ENCODE measurements at regions not wholly inside any gene's neighbourhood (a gene's known extent, or its start where the extent isn't known, plus 50 kb on each side); places are given as distances from the start of the nearest gene placed in this dataset.

GRCh38 chr12:131535779-131536178, 175.1 kb upstream of the SFSWAP start:
- no peak for FAIRE-seq

More at GRCh38 chr12:131535779-131536178, 175.1 kb upstream of the SFSWAP start:
- 92% methylated on average over 5 of the region's 5 CpGs; no CpG with 5 or more reads in 1 of the 2 experiments for WGBS, 2 experiments (ENCODE audit: extremely low coverage in 1 of 2, insufficient coverage in 1 of 2, insufficient read length in 1 of 2, insufficient replicate concordance in 2 of 2, low coverage in 1 of 2, low lambda C conversion rate in 2 of 2, missing lambda C conversion rate in 1 of 2)
- Histone ChIP-seq H3K27ac (ENCODE audit: low read depth, low read length) (no peak overlapping the region), H3K36me3 (ENCODE audit: control insufficient read depth in 2 of 4, insufficient read depth in 4 of 4, low read length in 3 of 4) (no peaks in the 10 kb centered on the region), H3K9me3 (ENCODE audit: insufficient read depth in 2 of 2, low read depth in 1 of 2, low read length in 1 of 2) (peaks cover 0 to 7% of the 10 kb centered on the region in 2 experiments; a peak in 1 of 4 replicates), H2BK12ac (ENCODE audit: low read depth, low read length) (no peak overlapping the region), H3K14ac (ENCODE audit: insufficient read length) (no peak overlapping the region), H2AFZ (ENCODE audit: low read length) (no peak overlapping the region), H2AK5ac (ENCODE audit: low read depth, low read length) (no peak overlapping the region), H3K27me3 (replicated peaks in 1 of 4; ENCODE audit: control insufficient read depth in 3 of 4, extremely low read depth in 1 of 4, insufficient read depth in 3 of 4, low read length in 3 of 4) (no peaks in the 10 kb centered on the region), H2BK20ac (ENCODE audit: low read length) (no peak overlapping the region), H4K8ac (ENCODE audit: extremely low read depth, insufficient read depth, low read length) (no peak overlapping the region), H2BK120ac (replicated peaks; ENCODE audit: low read depth, low read length) (no peak overlapping the region), H3K79me2 (ENCODE audit: control insufficient read depth in 1 of 2, insufficient read depth in 2 of 2, low read length in 2 of 2) (no peaks in the 10 kb centered on the region), H4K91ac (replicated peaks; ENCODE audit: insufficient read length, low read length) (no peak overlapping the region), H3K4me3 (ENCODE audit: extremely low read depth in 1 of 4, insufficient read depth in 2 of 4, low read depth in 3 of 4, low read length in 4 of 4) (no peak overlapping the region), H3K9ac (replicated peaks in 1 of 4; ENCODE audit: extremely low read depth in 1 of 4, low read depth in 3 of 4, low read length in 3 of 4) (no peak overlapping the region), H3K56ac (replicated peaks; ENCODE audit: insufficient read length, low read depth, low read length) (no peak overlapping the region), H4K5ac (ENCODE audit: insufficient read length, low read depth, low read length) (no peak overlapping the region), H3K4ac (replicated peaks; ENCODE audit: insufficient read length, low read depth, low read length) (no peak overlapping the region), H3K79me1 (ENCODE audit: low read depth, low read length) (no peaks in the 10 kb centered on the region), H3K23ac (ENCODE audit: insufficient read length) (no peak overlapping the region), H4K20me1 (replicated peaks in 1 of 2; ENCODE audit: control insufficient read depth in 1 of 2, insufficient read depth in 2 of 2, low read length in 2 of 2) (peaks cover 0 to 4% of the 10 kb centered on the region in 2 experiments), H2BK5ac (ENCODE audit: low read depth, low read length) (no peak overlapping the region), H3K4me1 (replicated peaks in 1 of 4; ENCODE audit: control insufficient read depth in 3 of 4, insufficient read depth in 4 of 4, low read length in 3 of 4) (no peaks in the 10 kb centered on the region; a peak in 1 of 7 replicates), H2BK15ac (ENCODE audit: low read length) (no peak overlapping the region), H3K4me2 (ENCODE audit: insufficient read depth in 1 of 2, low read depth in 2 of 2, low read length in 2 of 2) (no peak overlapping the region), H3K23me2 (ENCODE audit: low read depth, low read length) (peaks cover 12% of the 10 kb centered on the region; the same call in 1 of the 2 replicates), H3K18ac (ENCODE audit: extremely low read depth, low read length) (no peak overlapping the region)
- TF ChIP-seq SAP30 (IDR thresholded peaks at IDR 0.05; ENCODE audit: insufficient read depth, insufficient replicate concordance, low read length) (no peak), USF2 (IDR thresholded peaks at IDR 0.05; ENCODE audit: low read length) (no peak), KDM5A (IDR thresholded peaks at IDR 0.05; ENCODE audit: low read length) (no peak), GABPA (IDR thresholded peaks at IDR 0.05; ENCODE audit: borderline replicate concordance, insufficient read depth, low read length) (no peak), BCL11A (IDR thresholded peaks at IDR 0.05; ENCODE audit: low read depth in 2 of 2, low read length in 2 of 2) (no peak), MAX (IDR thresholded peaks at IDR 0.05) (no peak), CBX8 (IDR thresholded peaks at IDR 0.05; ENCODE audit: borderline replicate concordance, low read depth, low read length) (no peak), SP1 (IDR thresholded peaks at IDR 0.05; ENCODE audit: low read depth, low read length) (no peak), BRCA1 (IDR thresholded peaks at IDR 0.05; ENCODE audit: low read depth, low read length) (no peak), ATF3 (IDR thresholded peaks at IDR 0.05; ENCODE audit: insufficient read depth, low read depth, low read length) (no peak), MAFK (IDR thresholded peaks at IDR 0.05; ENCODE audit: low read depth, low read length) (no peak), RXRA (IDR thresholded peaks at IDR 0.05; ENCODE audit: insufficient read depth, low read depth, low read length) (no peak), NANOG (IDR thresholded peaks at IDR 0.05; ENCODE audit: insufficient read depth, low read depth, low read length, poor library complexity, severe bottlenecking) (no peak)
- DNase-seq (ENCODE audit: low read depth in 1 of 2, low spot score in 2 of 2) = no peak
- POLR2A ChIA-PET (ENCODE audit: partially characterized antibody) = no interaction called here
- CTCF ChIA-PET (ENCODE audit: partially characterized antibody) = interaction anchor here (0.6 to 1.4 kb wide), 4 partner anchors 30 to 176 kb away, joined by 3 read pairs; no protein-coding TSS in a partner anchor

All from H1 (cell line).